Heart right ventricle (tissue), 16 donors: ENCODE measurements at regions not wholly inside any gene's neighbourhood (a gene's known extent, or its start where the extent isn't known, plus 50 kb on each side); places are given as distances from the start of the nearest gene placed in this dataset.

Experiments used
- ATAC-seq, 8 donors: fragments of 200-7000 bp; cut with Tn5 transposase; one replicate each; pipeline ENCODE4 v1.9.1; 2020; ENCODE audit warnings: mild to moderate bottlenecking in 8 of 8, moderate library complexity in 8 of 8, moderate number of reproducible peaks in 1 of 8
- DNase-seq, 2 donors: peaks; one replicate each; pipeline ENCODE4 v3.0.0-alpha.2; 2020
- H3K27ac ChIP-seq, 10 donors: fragments of 200-600 bp; sonication (generic) in 2 of 10; one replicate each; pipeline versions ENCODE4 v1.5.0 to v1.8.0; 2020 to 2022; ENCODE audit warnings: mild to moderate bottlenecking in 3 of 10
- H3K27me3 ChIP-seq, 7 donors: fragments of 200-600 bp; one replicate each; pipeline ENCODE4 v1.8.0; 2021 to 2022; ENCODE audit warnings: mild to moderate bottlenecking in 2 of 7
- H3K36me3 ChIP-seq, 9 donors: fragments of 200-600 bp; sonication (generic) in 1 of 9; one replicate each; pipeline versions ENCODE4 v1.5.0 to v1.8.0; 2020 to 2022; ENCODE audit warnings: mild to moderate bottlenecking in 2 of 9
- H3K4me1 ChIP-seq, 9 donors: fragments of 200-600 bp; sonication (generic) in 1 of 9; one replicate each; pipeline versions ENCODE4 v1.5.0 to v1.8.0; 2020 to 2022; ENCODE audit warnings: mild to moderate bottlenecking in 4 of 9
- H3K4me3 ChIP-seq, 10 donors: fragments of 200-600 bp; sonication (generic) in 2 of 10; one replicate each; pipeline versions ENCODE4 v1.5.0 to v1.8.0; 2020 to 2022; ENCODE audit warnings: mild to moderate bottlenecking in 7 of 10, moderate library complexity in 2 of 10
- H3K9me3 ChIP-seq, 11 donors: fragments of 200-600 bp in 10 of 11; sonication (generic) in 2 of 11; one replicate each; pipeline versions ENCODE4 v1.5.0 to v1.8.0; 2013 to 2022; ENCODE audit warnings: mild to moderate bottlenecking in 2 of 11, control low read depth in 1 of 11, moderate library complexity in 1 of 11
- WGBS, 2 donors: extraction: QIAGEN DNeasy Blood & Tissue Kit; methylation state at CpG; one replicate each; pipeline ENCODE4 v1.1.7; 2013; ENCODE audit warnings: inconsistent platforms in 1 of 2; 5-methylcytosine and 5-hydroxymethylcytosine counted together
- intact Hi-C, 10 donors: fragments of 100-400 bp; cut with DNase I; formaldehyde crosslinking; loops; one replicate each; pipeline versions ENCODE4 v1.11.1 to v1.14.2; 2022
- TF ChIP-seq, protein P1 (sequence below), 9 donors: fragments of 200-600 bp; sonication (generic) in 2 of 9; IDR thresholded peaks; one replicate each; pipeline versions ENCODE4 v1.5.0 to v1.8.0; 2021 to 2022; ENCODE audit warnings: antibody characterized with exemption in 9 of 9, mild to moderate bottlenecking in 5 of 9, moderate library complexity in 1 of 9
- donor health status: Arrhythmogenic right ventricular cardiomyopathy.
- donor health status: ischemic (EF 13 %, LVEDD 7.1; RV severe dilation, severe dysfunction).
- donor health status: healthy with polysubstance abuse.
- donor health status: DM: no; HTN: yes; CAD: no.
- donor health status: DM: no; HTN: no; CAD: no.
- donor health status: ischemic (EF 25% LVEDD 6.9; RV normal size, moderate dysfunction).
- donor health status: ischemic (EF 25% LVEDD 5.7; RV mildly dilated, moderate dysfunction).
- donor health status: healthy.
- donor health status: DM: yes; HTN: yes; CAD: no.
- donor health status: Ischemic cardiomyopathy.
- donor health status: ischemic (EF 35%, LVEDD 5.7; RV mildly dilated, moderate dysfunction).
- donor health status: nonischemic (EF 11% LVEDD 7.7; RV severe dilation, severe dysfunction).
- donor health status: DM: yes; HTN: yes; CAD: no.
- donor health status: PGD.
- donor health status: ischemic (EF 29% LVEDD 5.4; RV normal size, mild dysfunction).
- donor health status: nonischemic (EF 23%, LVEDD 6.1; RV moderate dilation, normal function).

DNA sequence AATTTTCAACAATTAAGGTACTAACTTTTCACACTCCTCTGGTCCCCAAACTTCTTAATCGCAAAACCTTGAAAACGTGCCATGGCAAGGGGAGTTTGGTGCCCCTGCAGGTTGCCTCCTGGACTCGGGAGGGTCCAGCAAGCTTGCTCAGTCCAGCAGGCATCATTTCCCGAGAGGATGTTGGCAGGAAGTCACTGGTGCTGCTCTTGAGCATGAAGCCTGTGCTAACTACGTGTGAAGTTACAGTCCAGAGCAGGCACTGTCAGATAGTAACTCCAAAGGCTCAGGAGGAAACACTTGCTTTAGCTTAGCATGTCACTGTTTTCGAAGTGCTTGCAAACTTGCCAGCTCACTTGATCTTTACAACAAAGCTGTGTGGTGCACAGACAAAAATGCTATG lies 215.4 kb downstream of the MYCN start:
- no peak overlapping the region for H3K27ac ChIP-seq
- WGBS, 2 donors = 29 to 32% methylated on average over 6 of the region's 6 CpGs
- ATAC-seq (peak in 1 of 8 donors; percentile 47), DNase-seq (no peak)
- H3K9me3 ChIP-seq = no peaks in the 10 kb centered on the region
- TF ChIP-seq, protein P1, sequence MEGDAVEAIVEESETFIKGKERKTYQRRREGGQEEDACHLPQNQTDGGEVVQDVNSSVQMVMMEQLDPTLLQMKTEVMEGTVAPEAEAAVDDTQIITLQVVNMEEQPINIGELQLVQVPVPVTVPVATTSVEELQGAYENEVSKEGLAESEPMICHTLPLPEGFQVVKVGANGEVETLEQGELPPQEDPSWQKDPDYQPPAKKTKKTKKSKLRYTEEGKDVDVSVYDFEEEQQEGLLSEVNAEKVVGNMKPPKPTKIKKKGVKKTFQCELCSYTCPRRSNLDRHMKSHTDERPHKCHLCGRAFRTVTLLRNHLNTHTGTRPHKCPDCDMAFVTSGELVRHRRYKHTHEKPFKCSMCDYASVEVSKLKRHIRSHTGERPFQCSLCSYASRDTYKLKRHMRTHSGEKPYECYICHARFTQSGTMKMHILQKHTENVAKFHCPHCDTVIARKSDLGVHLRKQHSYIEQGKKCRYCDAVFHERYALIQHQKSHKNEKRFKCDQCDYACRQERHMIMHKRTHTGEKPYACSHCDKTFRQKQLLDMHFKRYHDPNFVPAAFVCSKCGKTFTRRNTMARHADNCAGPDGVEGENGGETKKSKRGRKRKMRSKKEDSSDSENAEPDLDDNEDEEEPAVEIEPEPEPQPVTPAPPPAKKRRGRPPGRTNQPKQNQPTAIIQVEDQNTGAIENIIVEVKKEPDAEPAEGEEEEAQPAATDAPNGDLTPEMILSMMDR (IDR thresholded peaks at IDR 0.05) = no peak
- intact Hi-C loops = no loop called here
- H3K27me3 ChIP-seq = peaks cover 0 to 8% (median 0%) of the 10 kb centered on the region in 7 donors
- H3K4me3 ChIP-seq = no peak overlapping the region
- no peaks in the 10 kb centered on the region for H3K4me1 ChIP-seq
- no peaks in the 10 kb centered on the region for H3K36me3 ChIP-seq

DNA sequence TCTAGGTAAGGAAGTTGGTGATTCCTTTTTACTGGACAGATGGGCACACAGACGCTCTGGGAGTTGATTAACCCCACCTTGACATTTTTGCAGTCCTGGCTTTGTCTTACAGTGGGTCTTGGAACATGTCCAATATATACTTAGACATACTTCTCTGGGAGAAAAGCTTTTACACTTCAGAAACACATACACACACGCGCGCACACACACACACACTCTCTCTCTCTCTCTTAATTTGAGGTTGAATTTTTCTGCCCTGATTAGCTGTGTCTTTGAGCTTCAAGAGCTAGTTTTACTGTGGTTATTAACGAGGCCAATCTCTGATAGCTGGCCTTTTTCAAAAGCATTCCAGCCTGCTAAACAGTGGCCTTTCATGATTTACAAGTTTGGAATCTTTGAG lies 215.0 kb downstream of the MYCN start:
- no peaks in the 10 kb centered on the region for H3K9me3 ChIP-seq
- intact Hi-C loops = no loop called here
- DNase-seq (no peak), ATAC-seq (no peak)
- WGBS, 2 donors = 57 to 69% methylated on average over 5 of the region's 5 CpGs
- H3K4me3 ChIP-seq = no peak overlapping the region
- H3K27me3 ChIP-seq = peaks cover 0 to 5% (median 0%) of the 10 kb centered on the region in 7 donors
- H3K4me1 ChIP-seq = no peaks in the 10 kb centered on the region
- TF ChIP-seq, protein P1 (IDR thresholded peaks at IDR 0.05) = no peak
- no peaks in the 10 kb centered on the region for H3K36me3 ChIP-seq
- H3K27ac ChIP-seq = no peak overlapping the region

DNA sequence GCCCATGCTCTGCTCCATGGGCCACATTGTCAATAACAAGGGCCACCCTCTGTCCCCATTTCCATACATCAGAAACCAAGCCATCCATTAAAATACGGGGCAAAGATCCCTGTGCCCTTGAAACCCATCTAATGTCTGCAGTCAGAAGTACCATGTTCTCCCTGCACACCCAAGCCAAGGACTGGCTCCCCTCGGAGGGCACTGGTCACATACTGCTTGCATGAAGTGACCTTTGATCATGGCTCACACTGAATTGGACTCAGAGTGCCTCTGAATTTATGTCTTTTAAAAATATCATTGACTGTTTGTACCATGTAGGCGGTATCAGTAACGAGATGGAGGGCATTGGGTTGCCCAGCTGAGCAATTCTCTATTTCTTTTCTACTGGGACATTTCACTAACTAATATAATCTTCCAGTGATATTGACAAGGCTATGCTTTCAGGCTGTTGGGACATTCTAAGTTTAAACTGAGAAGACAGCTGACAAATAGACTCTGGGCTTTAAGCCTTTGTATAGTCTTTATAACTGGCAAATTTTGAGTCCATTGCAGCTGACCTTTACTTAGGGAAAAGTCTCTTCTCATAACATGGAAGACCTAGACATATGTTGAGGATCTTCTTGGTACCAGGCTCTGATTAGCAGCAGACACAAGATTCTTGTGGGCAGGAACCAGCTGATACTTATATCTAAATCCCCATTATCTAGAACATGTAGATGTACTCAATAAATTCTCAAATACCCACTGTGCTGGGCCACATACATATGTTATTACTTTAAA lies 214.3 kb downstream of the MYCN start:
- H3K36me3 ChIP-seq = no peaks in the 10 kb centered on the region
- H3K27ac ChIP-seq = no peak overlapping the region
- DNase-seq = no peak
- ATAC-seq = no peak
- H3K4me3 ChIP-seq = no peak overlapping the region
- intact Hi-C loops = no loop called here
- H3K4me1 ChIP-seq = no peaks in the 10 kb centered on the region
- WGBS, 2 donors = 93 to 94% methylated on average over 4 of the region's 4 CpGs
- H3K9me3 ChIP-seq = no peaks in the 10 kb centered on the region
- TF ChIP-seq, protein P1 (IDR thresholded peaks at IDR 0.05) = no peak
- peaks cover 0 to 5% (median 0%) of the 10 kb centered on the region in 7 donors for H3K27me3 ChIP-seq

DNA sequence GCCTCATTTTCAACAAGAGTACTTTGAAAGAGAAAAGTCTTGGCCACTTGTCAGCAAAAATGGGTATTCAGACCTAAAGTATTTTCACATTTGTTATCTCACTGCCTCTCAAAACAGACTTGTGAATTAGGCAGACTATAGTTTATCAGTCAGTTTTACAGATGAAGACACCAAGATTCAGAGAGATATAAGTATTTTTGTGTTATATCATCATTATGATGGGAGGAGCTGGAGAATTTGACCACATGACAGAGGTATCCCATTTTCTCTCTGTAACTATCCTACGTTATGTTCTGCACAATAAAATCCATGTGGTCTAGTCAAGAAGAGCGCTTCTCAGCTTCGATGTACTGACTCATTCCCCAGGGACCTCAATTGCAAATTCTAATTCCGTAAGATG lies 213.7 kb downstream of the MYCN start:
- no peak overlapping the region for H3K27ac ChIP-seq
- H3K27me3 ChIP-seq = peaks cover 0 to 5% (median 0%) of the 10 kb centered on the region in 7 donors
- no peak for DNase-seq
- TF ChIP-seq, protein P1 (IDR thresholded peaks at IDR 0.05) = no peak
- 91 to 95% methylated on average over 4 of the region's 4 CpGs for WGBS, 2 donors
- ATAC-seq = no peak
- no peaks in the 10 kb centered on the region for H3K36me3 ChIP-seq
- H3K4me3 ChIP-seq = no peak overlapping the region
- intact Hi-C loops = no loop called here
- no peaks in the 10 kb centered on the region for H3K4me1 ChIP-seq
- no peaks in the 10 kb centered on the region for H3K9me3 ChIP-seq
